OCI-M2 (cell line): ENCODE measurements at regions not wholly inside any gene's neighbourhood (a gene's known extent, or its start where the extent isn't known, plus 50 kb on each side); places are given as distances from the start of the nearest gene placed in this dataset.
"Not testable (repeated sequence)": the region's sequence is repeated elsewhere in the genome, so short reads cannot be mapped to it uniquely, and the experiment has no call there.

Experiments used
- DNase-seq: peaks from one replicate; lab custom pipeline; 2025; ENCODE audit not compliant: unreplicated experiment; lab: John Stamatoyannopoulos, UW

- no peak for DNase-seq
Measured at GRCh38 chr20:53857723-53858236, 212.6 kb downstream of the BCAS1 start.

GRCh38 chr20:53856300-53857295 is 213.8 kb downstream of the BCAS1 start:
- no peak for DNase-seq

GRCh38 chr20:53855733-53856132 is 214.7 kb downstream of the BCAS1 start:
- DNase-seq, result no peak

- DNase-seq, result not testable (repeated sequence)
Measured at GRCh38 chr20:53854609-53854926, 215.8 kb downstream of the BCAS1 start.

GRCh38 chr20:53853111-53853713 is 217.2 kb downstream of the BCAS1 start:
- no peak for DNase-seq

GRCh38 chr20:53852691-53853090 is 217.7 kb downstream of the BCAS1 start:
- no peak for DNase-seq

GRCh38 chr20:53852014-53852413 is 218.4 kb downstream of the BCAS1 start:
- DNase-seq, result no peak

GRCh38 chr20:53850319-53850718 is 220.1 kb downstream of the BCAS1 start:
- no peak for DNase-seq

DNA sequence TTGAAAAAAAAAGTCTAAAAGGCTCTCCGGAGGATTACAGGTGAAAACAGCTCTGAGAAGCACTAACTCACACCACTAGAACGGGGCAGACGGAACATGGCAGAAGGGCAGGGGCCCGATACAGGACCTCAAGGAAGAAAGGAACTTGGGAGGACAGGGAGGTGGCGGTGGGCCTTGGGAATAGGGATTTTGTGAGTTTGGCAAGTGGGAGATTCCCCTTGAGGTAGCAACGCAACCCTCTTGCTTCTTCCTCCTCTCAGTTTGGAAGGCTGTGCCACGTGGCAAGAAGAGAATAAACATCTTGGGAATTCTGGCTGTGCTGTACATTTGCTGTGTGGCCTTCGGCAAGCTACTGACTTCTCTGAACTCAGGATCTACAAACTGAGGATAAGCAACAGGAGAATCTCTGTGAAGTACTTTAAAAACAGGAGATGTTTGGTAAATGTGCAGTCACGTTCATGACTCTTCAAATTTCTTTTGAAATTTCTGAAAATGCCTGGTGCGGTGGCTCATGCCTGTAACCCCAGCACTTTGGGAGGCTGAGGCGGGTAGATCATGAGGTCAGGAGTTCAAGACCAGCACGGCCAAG is 220.8 kb downstream of the BCAS1 start:
- DNase-seq, result no peak

- DNase-seq, result no peak
Measured at GRCh38 chr20:53848304-53848703, 222.1 kb downstream of the BCAS1 start.

DNA sequence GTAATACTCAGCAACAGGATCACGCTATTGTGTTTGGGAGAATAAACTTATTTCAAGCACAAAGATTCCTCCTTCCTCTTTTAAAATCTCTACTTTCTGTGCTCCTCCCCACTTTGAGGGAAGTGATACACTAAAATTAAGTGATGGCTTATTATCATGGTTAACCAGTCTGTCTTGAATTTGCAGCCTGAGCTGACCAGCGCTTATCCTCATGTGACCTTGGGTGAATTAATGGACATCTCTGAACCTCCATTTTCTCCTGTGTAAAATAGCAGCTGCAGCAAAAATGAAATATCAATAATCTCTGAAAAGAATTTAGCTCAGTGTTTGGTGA is 222.6 kb downstream of the BCAS1 start:
- DNase-seq, result no peak

- no peak for DNase-seq
Measured at GRCh38 chr20:53847139-53847836, 223.1 kb downstream of the BCAS1 start.

DNA sequence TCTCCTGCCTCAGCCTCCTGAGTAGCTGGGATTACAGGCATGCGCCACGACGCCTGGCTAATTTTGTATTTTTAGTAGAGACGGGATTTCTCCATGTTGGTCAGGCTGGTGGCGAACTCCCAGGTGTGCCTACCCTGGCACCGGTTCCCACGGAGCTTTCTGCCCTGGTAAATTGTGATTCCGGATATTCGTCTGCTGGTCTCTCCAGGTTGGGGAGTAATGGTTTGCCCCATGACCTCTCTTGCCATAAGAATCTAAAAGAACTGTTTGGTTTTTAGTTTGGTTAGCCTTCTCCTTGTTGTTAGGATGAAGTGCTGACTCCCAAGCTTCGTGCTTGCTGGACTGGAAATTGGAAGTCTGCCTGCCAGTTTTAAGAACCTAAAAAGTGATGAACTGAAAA is 223.8 kb downstream of the BCAS1 start:
- DNase-seq, result no peak

- DNase-seq, result no peak
Measured at GRCh38 chr20:53845980-53846379, 224.4 kb downstream of the BCAS1 start.

DNA sequence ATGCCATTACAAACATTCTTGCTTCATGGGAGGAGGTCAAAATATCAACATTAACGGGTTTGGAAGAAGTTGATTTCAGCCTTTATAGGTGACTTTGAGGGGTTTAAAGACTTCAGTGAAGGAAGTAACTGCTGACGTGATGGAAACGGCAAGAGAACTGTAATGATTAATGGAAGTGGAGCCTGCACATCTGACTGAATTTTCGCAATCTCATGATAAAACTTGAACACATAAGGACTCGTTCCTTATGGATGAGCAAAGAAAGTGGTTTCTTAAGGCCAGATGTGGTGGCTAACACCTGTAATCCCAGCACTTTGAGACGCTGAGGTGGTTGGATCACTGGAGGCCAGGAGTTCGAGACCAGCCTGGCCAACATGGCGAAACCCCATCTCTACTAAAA is 226.1 kb downstream of the BCAS1 start:
- no peak for DNase-seq

GRCh38 chr20:53843645-53844044 is 226.7 kb downstream of the BCAS1 start:
- no peak for DNase-seq

GRCh38 chr20:53842301-53843099 is 227.9 kb downstream of the BCAS1 start:
- DNase-seq, result no peak

- DNase-seq, result no peak
Measured at GRCh38 chr20:53841741-53842140, 228.7 kb downstream of the BCAS1 start.

DNA sequence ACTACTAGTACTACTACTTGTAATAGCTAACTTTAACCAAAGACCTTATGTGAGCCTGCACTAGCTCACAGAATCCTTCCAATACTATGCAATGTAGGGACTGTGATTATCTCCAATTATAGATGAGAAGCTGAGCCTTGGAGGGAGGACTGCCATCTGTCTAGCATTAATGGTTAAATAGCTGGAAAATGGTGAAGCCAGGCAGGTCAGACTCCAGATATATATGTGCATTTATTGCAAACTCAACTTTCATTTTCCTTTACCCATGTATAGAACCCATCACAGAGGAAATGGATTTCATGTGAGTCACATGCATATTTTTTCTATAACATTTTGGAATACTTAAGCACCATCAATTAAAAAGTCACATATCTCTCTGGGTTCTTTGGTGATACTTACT is 229.9 kb downstream of the BCAS1 start:
- no peak for DNase-seq

- DNase-seq, result no peak
Measured at GRCh38 chr20:53839423-53840176, 230.8 kb downstream of the BCAS1 start.
